ENCODE measurements at regions not wholly inside any gene's neighbourhood (a gene's known extent, or its start where the extent isn't known, plus 50 kb on each side); places are given as distances from the start of the nearest gene placed in this dataset.

- no peak for TF ChIP-seq CTCF (IDR thresholded peaks at IDR 0.05)
- TF ChIP-seq POLR2A (IDR thresholded peaks at IDR 0.05) = no peak
These were observed 84.8 kb upstream of the HDAC4 start for GRCh38 chr2:239485622-239486021.
